H1 (cell line): ENCODE measurements at regions not wholly inside any gene's neighbourhood (a gene's known extent, or its start where the extent isn't known, plus 50 kb on each side); places are given as distances from the start of the nearest gene placed in this dataset.

Experiments used
- CTCF ChIA-PET: fragments of 300-600 bp; sonication (Branson Sonifier 250); formaldehyde crosslinking; loops from one replicate; lab custom pipeline; 2021; ENCODE audit not compliant: partially characterized antibody; lab: Charles Lee
- POLR2A ChIA-PET: fragments of 300-600 bp; sonication (Branson Sonifier 250); formaldehyde crosslinking; loops from one replicate; lab custom pipeline; 2021; ENCODE audit warnings: inconsistent platforms; ENCODE audit not compliant: partially characterized antibody; lab: Charles Lee
- DNase-seq, 2 experiments: peaks; one replicate each; pipeline versions ENCODE4 v3.0.0 to v3.0.0-alpha.2; 2010 to 2022; ENCODE audit warnings: low spot score in 2 of 2, low read depth in 1 of 2, mixed read lengths in 1 of 2
- FAIRE-seq: peaks from 2 replicates; lab custom pipeline; 2011; peaks lifted over from hg19 to GRCh38; lab: Jason Lieb, UNC
- H2AFZ ChIP-seq: 2 replicates; pipeline ENCODE4 v1.8.1; 2012; ENCODE audit warnings: low read length, inconsistent platforms
- H2AK5ac ChIP-seq: 2 replicates; pipeline ENCODE4 v1.6.1; 2013; ENCODE audit warnings: low read depth, low read length
- H2BK120ac ChIP-seq: replicated peaks from 2 replicates; pipeline ENCODE3; 2013; ENCODE audit warnings: low read depth, low read length, inconsistent platforms
- H2BK12ac ChIP-seq: 2 replicates; pipeline ENCODE4 v1.6.1; 2013; ENCODE audit warnings: low read depth, low read length
- H2BK15ac ChIP-seq: 2 replicates; pipeline ENCODE4 v1.6.1; 2013; ENCODE audit warnings: low read length
- H2BK20ac ChIP-seq: 2 replicates; pipeline ENCODE4 v1.6.1; 2013; ENCODE audit warnings: low read length
- H2BK5ac ChIP-seq: 2 replicates; pipeline ENCODE4 v1.6.1; 2013; ENCODE audit warnings: low read depth, low read length
- H3K14ac ChIP-seq: 2 replicates; pipeline ENCODE4 v1.6.1; 2013; ENCODE audit warnings: inconsistent platforms; ENCODE audit not compliant: insufficient read length
- H3K18ac ChIP-seq: 2 replicates; pipeline ENCODE4 v1.6.1; 2013; ENCODE audit warnings: low read length; ENCODE audit errors: extremely low read depth
- H3K23ac ChIP-seq: 2 replicates; pipeline ENCODE4 v1.6.1; 2013; ENCODE audit warnings: inconsistent platforms; ENCODE audit not compliant: insufficient read length
- H3K23me2 ChIP-seq: 2 replicates; pipeline ENCODE4 v1.6.1; 2013; ENCODE audit warnings: low read depth, low read length
- H3K27ac ChIP-seq: 2 replicates; pipeline ENCODE4 v1.6.1; 2011; ENCODE audit warnings: low read depth, low read length, inconsistent platforms
- H3K27me3 ChIP-seq, 4 experiments: replicated peaks in 1 of 4; 1 replicate in 1 of 4; 2 replicates in 3 of 4; pipeline versions ENCODE4 v1.6.1 to v1.8.1; 2011 to 2013; ENCODE audit warnings: low read length in 3 of 4, mild to moderate bottlenecking in 3 of 4, inconsistent platforms in 2 of 4, mixed read lengths in 2 of 4, moderate library complexity in 1 of 4; ENCODE audit not compliant: control insufficient read depth in 3 of 4, insufficient read depth in 3 of 4; ENCODE audit errors: extremely low read depth in 1 of 4
- H3K36me3 ChIP-seq, 4 experiments: 2 replicates each; pipeline versions ENCODE4 v1.6.1 to v1.8.1; 2011 to 2013; ENCODE audit warnings: mild to moderate bottlenecking in 4 of 4, low read length in 3 of 4, moderate library complexity in 2 of 4, control low read depth in 1 of 4, inconsistent platforms in 1 of 4; ENCODE audit not compliant: insufficient read depth in 4 of 4, control insufficient read depth in 2 of 4
- H3K4ac ChIP-seq: replicated peaks from 2 replicates; pipeline ENCODE3; 2013; ENCODE audit warnings: low read length, low read depth, mixed read lengths, inconsistent platforms; ENCODE audit not compliant: insufficient read length
- H3K4me1 ChIP-seq, 4 experiments: replicated peaks in 1 of 4; 1 replicate in 1 of 4; 2 replicates in 3 of 4; pipeline versions ENCODE4 v1.6.1 to v1.8.1; 2011 to 2013; ENCODE audit warnings: low read length in 3 of 4, inconsistent platforms in 2 of 4, mixed read lengths in 1 of 4; ENCODE audit not compliant: insufficient read depth in 4 of 4, control insufficient read depth in 3 of 4
- H3K4me2 ChIP-seq, 2 experiments: 2 replicates each; pipeline versions ENCODE4 v1.6.1 to v1.8.1; 2011 to 2013; ENCODE audit warnings: low read depth in 2 of 2, low read length in 2 of 2, control low read depth in 1 of 2, inconsistent platforms in 1 of 2, mild to moderate bottlenecking in 1 of 2; ENCODE audit not compliant: insufficient read depth in 1 of 2
- H3K4me3 ChIP-seq, 4 experiments: fragments of 200-600, 300-600 bp in 1 of 4; sonication (generic), shearing (Covaris generic), sonication (Bioruptor Twin) in 1 of 4; 2 replicates each; pipeline versions ENCODE4 v1.5.1 to v1.8.1; 2011 to 2016; ENCODE audit warnings: low read length in 4 of 4, low read depth in 3 of 4, control low read depth in 2 of 4, inconsistent platforms in 2 of 4, mild to moderate bottlenecking in 2 of 4, mixed read lengths in 1 of 4, moderate library complexity in 1 of 4; ENCODE audit not compliant: insufficient read depth in 2 of 4; ENCODE audit errors: extremely low read depth in 1 of 4
- H3K56ac ChIP-seq: replicated peaks from 2 replicates; pipeline ENCODE3; 2013; ENCODE audit warnings: low read depth, mild to moderate bottlenecking, mixed read lengths, low read length, inconsistent platforms; ENCODE audit not compliant: insufficient read length
- H3K79me1 ChIP-seq: 2 replicates; pipeline ENCODE4 v1.6.1; 2013; ENCODE audit warnings: low read depth, low read length, control low read depth
- H3K79me2 ChIP-seq, 2 experiments: 2 replicates each; pipeline versions ENCODE4 v1.6.1 to v1.8.1; 2012 to 2013; ENCODE audit warnings: low read length in 2 of 2, mild to moderate bottlenecking in 2 of 2, inconsistent platforms in 1 of 2; ENCODE audit not compliant: insufficient read depth in 2 of 2, control insufficient read depth in 1 of 2
- H3K9ac ChIP-seq, 4 experiments: replicated peaks in 1 of 4; 1 replicate in 1 of 4; 2 replicates in 3 of 4; pipeline versions ENCODE4 v1.6.1 to v1.8.1; 2011 to 2013; ENCODE audit warnings: low read depth in 3 of 4, low read length in 3 of 4, control low read depth in 2 of 4, mild to moderate bottlenecking in 2 of 4, moderate library complexity in 2 of 4, inconsistent platforms in 1 of 4; ENCODE audit errors: extremely low read depth in 1 of 4
- H3K9me3 ChIP-seq, 2 experiments: 2 replicates each; pipeline versions ENCODE4 v1.6.1 to v1.8.1; 2012 to 2013; ENCODE audit warnings: mild to moderate bottlenecking in 2 of 2, moderate library complexity in 2 of 2, control low read depth in 1 of 2, inconsistent platforms in 1 of 2, low read depth in 1 of 2, low read length in 1 of 2, mixed read lengths in 1 of 2; ENCODE audit not compliant: insufficient read depth in 2 of 2
- H4K20me1 ChIP-seq, 2 experiments: replicated peaks in 1 of 2; 2 replicates each; pipeline versions ENCODE3 to v1.8.1; 2011 to 2013; ENCODE audit warnings: inconsistent platforms in 2 of 2, low read length in 2 of 2, mild to moderate bottlenecking in 1 of 2; ENCODE audit not compliant: insufficient read depth in 2 of 2, control insufficient read depth in 1 of 2
- H4K5ac ChIP-seq: 2 replicates; pipeline ENCODE4 v1.6.1; 2013; ENCODE audit warnings: low read length, low read depth, mixed read lengths, inconsistent platforms; ENCODE audit not compliant: insufficient read length
- H4K8ac ChIP-seq: 2 replicates; pipeline ENCODE4 v1.8.0; 2013; ENCODE audit warnings: mild to moderate bottlenecking, moderate library complexity, low read length, inconsistent platforms; ENCODE audit not compliant: insufficient read depth; ENCODE audit errors: extremely low read depth
- H4K91ac ChIP-seq: replicated peaks from 2 replicates; pipeline ENCODE3; 2013; ENCODE audit warnings: low read length, mixed read lengths, inconsistent platforms; ENCODE audit not compliant: insufficient read length
- ASH2L ChIP-seq: fragments of 200-600, 300-600 bp; sonication (generic); IDR thresholded peaks from one replicate; pipeline ENCODE4 v1.7.1; 2017; ENCODE audit warnings: low read length
- ATF2 ChIP-seq: IDR thresholded peaks from 2 replicates; pipeline ENCODE4 v1.6.1; 2012; ENCODE audit warnings: low read length, inconsistent platforms
- CHD1 ChIP-seq: IDR thresholded peaks from 2 replicates; pipeline ENCODE4 v1.6.1; 2012; ENCODE audit warnings: low read depth, low read length, improper control_type of control experiment
- CTCF ChIP-seq, 3 experiments: IDR thresholded peaks; 1 replicate in 2 of 3; 2 replicates in 1 of 3; pipeline versions ENCODE4 v1.5.1 to v1.6.1; 2011; ENCODE audit warnings: low read length in 3 of 3, mild to moderate bottlenecking in 3 of 3, inconsistent platforms in 2 of 3, low read depth in 1 of 3, moderate library complexity in 1 of 3; ENCODE audit not compliant: insufficient read depth in 1 of 3; ENCODE audit errors: control extremely low read depth in 1 of 3
- GABPA ChIP-seq: IDR thresholded peaks from 2 replicates; pipeline ENCODE4 v1.6.1; 2011; ENCODE audit warnings: mild to moderate bottlenecking, low read length, moderate library complexity, borderline replicate concordance; ENCODE audit not compliant: insufficient read depth
- JUND ChIP-seq: IDR thresholded peaks from 2 replicates; pipeline ENCODE4 v1.6.1; 2011; ENCODE audit warnings: mild to moderate bottlenecking, improper control_type of control experiment, low read length
- KDM1A ChIP-seq: fragments of 200-600, 300-600 bp; sonication (generic); IDR thresholded peaks from 2 replicates; pipeline ENCODE4 v1.7.1; 2016; ENCODE audit warnings: mild to moderate bottlenecking, low read length, borderline replicate concordance
- MAX ChIP-seq: IDR thresholded peaks from 2 replicates; pipeline ENCODE4 v1.6.1; 2012; ENCODE audit warnings: inconsistent platforms
- SUZ12 ChIP-seq: fragments of 200-600 bp; sonication (generic); IDR thresholded peaks from 2 replicates; pipeline ENCODE4 v1.6.1; 2012; ENCODE audit warnings: mild to moderate bottlenecking, inconsistent platforms, low read length, moderate library complexity, mixed read lengths
- TAF1 ChIP-seq: IDR thresholded peaks from 2 replicates; pipeline ENCODE4 v1.6.1; 2011; ENCODE audit warnings: mild to moderate bottlenecking, low read depth, low read length
- WGBS, 2 experiments: shearing (Covaris generic) in 1 of 2; methylation state at CpG; one replicate each; pipeline versions ENCODE4 v1.1.6 to v1.1.7; 2013 to 2015; ENCODE audit warnings: low lambda C conversion rate in 2 of 2, mixed read lengths in 2 of 2, inconsistent platforms in 1 of 2, low coverage in 1 of 2, missing lambda C conversion rate in 1 of 2; ENCODE audit not compliant: insufficient replicate concordance in 2 of 2, insufficient coverage in 1 of 2, insufficient read length in 1 of 2; ENCODE audit errors: extremely low coverage in 1 of 2, missing lambda C conversion rate in 1 of 2; 5-methylcytosine and 5-hydroxymethylcytosine counted together

- Histone ChIP-seq H2BK5ac (no peak overlapping the region), H3K27me3 (peaks cover 0 to 1% (median 0%) of the 10 kb centered on the region in 4 experiments; a peak in 1 of 7 replicates), H3K4ac (no peak overlapping the region), H2BK15ac (no peak overlapping the region), H3K18ac (no peak overlapping the region), H3K4me2 (no peak overlapping the region), H3K4me1 (no peaks in the 10 kb centered on the region), H3K23me2 (peaks cover 2% of the 10 kb centered on the region; the same call in 1 of the 2 replicates), H4K5ac (no peak overlapping the region), H3K79me2 (no peaks in the 10 kb centered on the region), H3K56ac (no peak overlapping the region), H2AK5ac (no peak overlapping the region), H2BK12ac (no peak overlapping the region), H3K79me1 (no peaks in the 10 kb centered on the region), H3K9ac (no peak overlapping the region), H2BK20ac (no peak overlapping the region), H4K91ac (no peak overlapping the region), H3K27ac (no peak overlapping the region), H3K14ac (no peak overlapping the region), H2AFZ (no peak overlapping the region), H3K4me3 (no peak overlapping the region), H2BK120ac (no peak overlapping the region), H3K36me3 (no peaks in the 10 kb centered on the region), H4K20me1 (no peaks in the 10 kb centered on the region), H4K8ac (no peak overlapping the region), H3K23ac (no peak overlapping the region), H3K9me3 (no peaks in the 10 kb centered on the region)
- 79% methylated on average over 1 of the region's 1 CpG; no CpG with 5 or more reads in 1 of the 2 experiments for WGBS, 2 experiments
- FAIRE-seq (no peak), DNase-seq (no peak)
- ChIA-PET CTCF (no interaction called here), POLR2A (no interaction called here)
- TF ChIP-seq CTCF (IDR thresholded peaks at IDR 0.05; ENCODE audit: control extremely low read depth in 1 of 3, insufficient read depth in 1 of 3, low read depth in 1 of 3, low read length in 3 of 3) (no peak), ATF2 (no peak), KDM1A (no peak), SUZ12 (no peak), JUND (no peak), TAF1 (no peak), MAX (no peak), GABPA (no peak), CHD1 (no peak), ASH2L (no peak)
Observed at GRCh38 chr6:23601811-23602345, 524.1 kb upstream of the NRSN1 start.
